Activated naive CD4-positive, alpha-beta T cell treated with anti-CD3 and anti-CD28 coated beads, Interleukin-2, amount 50 U/mL, for 16 hours (primary cell): ENCODE measurements at regions not wholly inside any gene's neighbourhood (a gene's known extent, or its start where the extent isn't known, plus 50 kb on each side); places are given as distances from the start of the nearest gene placed in this dataset.
"Not testable (repeated sequence)": the region's sequence is repeated elsewhere in the genome, so short reads cannot be mapped to it uniquely, and the experiment has no call there.

ENCODE experiments used
- DNase-seq: peaks from one replicate; pipeline ENCODE4 v3.0.0-alpha.2; 2020

- DNase-seq: no peak
These were observed 285.5 kb upstream of the SFSWAP start for GRCh38 chr12:131425112-131426075.

GRCh38 chr12:131428091-131428685 is 282.7 kb upstream of the SFSWAP start:
- DNase-seq: no peak

GRCh38 chr12:131429221-131429620 is 281.7 kb upstream of the SFSWAP start:
- not testable (repeated sequence) for DNase-seq

GRCh38 chr12:131429697-131430096 is 281.2 kb upstream of the SFSWAP start:
- DNase-seq: not testable (repeated sequence)

GRCh38 chr12:131430158-131430742 is 280.6 kb upstream of the SFSWAP start:
- no peak for DNase-seq

GRCh38 chr12:131431126-131431655 is 279.7 kb upstream of the SFSWAP start:
- not testable (repeated sequence) for DNase-seq

- no peak for DNase-seq
These were observed 278.2 kb upstream of the SFSWAP start for GRCh38 chr12:131432532-131433260.

GRCh38 chr12:131434208-131435125 is 276.4 kb upstream of the SFSWAP start:
- no peak for DNase-seq

- DNase-seq: no peak
These were observed 273.8 kb upstream of the SFSWAP start for GRCh38 chr12:131436922-131437705.

GRCh38 chr12:131437706-131438492 is 273.0 kb upstream of the SFSWAP start:
- DNase-seq: no peak

- not testable (repeated sequence) for DNase-seq
These were observed 272.4 kb upstream of the SFSWAP start for GRCh38 chr12:131438493-131438835.

GRCh38 chr12:131438881-131439280 is 272.0 kb upstream of the SFSWAP start:
- no peak for DNase-seq

GRCh38 chr12:131439752-131440151 is 271.1 kb upstream of the SFSWAP start:
- DNase-seq: not testable (repeated sequence)

- DNase-seq: not testable (repeated sequence)
These were observed 270.5 kb upstream of the SFSWAP start for GRCh38 chr12:131440209-131441059.

- no peak for DNase-seq
These were observed 269.9 kb upstream of the SFSWAP start for GRCh38 chr12:131441060-131441396.

- no peak for DNase-seq
These were observed 269.1 kb upstream of the SFSWAP start for GRCh38 chr12:131441638-131442336.

GRCh38 chr12:131442337-131442918 is 268.5 kb upstream of the SFSWAP start:
- no peak for DNase-seq
